ENCODE measurements at regions not wholly inside any gene's neighbourhood (a gene's known extent, or its start where the extent isn't known, plus 50 kb on each side); places are given as distances from the start of the nearest gene placed in this dataset.
"Not testable (repeated sequence)": the region's sequence is repeated elsewhere in the genome, so short reads cannot be mapped to it uniquely, and the experiment has no call there.

- TF ChIP-seq CTCF (IDR thresholded peaks at IDR 0.05; ENCODE audit: low read depth, low read length, missing control alignments) = no peak
- no peak for DNase-seq (ENCODE audit: low read depth)
- in situ Hi-C loops (cut with HindIII; ENCODE audit: low sequenced_read_pairs) = no loop called here
Observed at GRCh38 chr4:165569031-165569430, 190.2 kb downstream of the CPE start.

GRCh38 chr4:165571476-165571875, 192.7 kb downstream of the CPE start:
- DNase-seq (ENCODE audit: low read depth); in situ Hi-C loops (cut with HindIII; ENCODE audit: low sequenced_read_pairs); H3K4me3 ChIP-seq (ENCODE audit: low read depth, low read length): not testable (repeated sequence)

More at GRCh38 chr4:165569031-165569430, 190.2 kb downstream of the CPE start:
- H3K4me3 ChIP-seq (ENCODE audit: low read depth, low read length) = no peak overlapping the region

- peak; percentile 65 for DNase-seq (ENCODE audit: low read depth)
- in situ Hi-C loops (cut with HindIII; ENCODE audit: low sequenced_read_pairs) = loop anchor here (5.0 kb wide), 1 partner anchor 37 kb away; no protein-coding TSS in a partner anchor
- no peak overlapping the region for H3K4me3 ChIP-seq (ENCODE audit: low read depth, low read length)
Observed at GRCh38 chr4:165580351-165580905, 201.6 kb downstream of the CPE start.

GRCh38 chr4:165583341-165583740, 204.5 kb downstream of the CPE start:
- H3K4me3 ChIP-seq (ENCODE audit: low read depth, low read length) = no peak overlapping the region
- in situ Hi-C loops (cut with HindIII; ENCODE audit: low sequenced_read_pairs) = loop anchor here (5.0 kb wide), 1 partner anchor 34 kb away; no protein-coding TSS in a partner anchor
- TF ChIP-seq CTCF (IDR thresholded peaks at IDR 0.05; ENCODE audit: low read depth, low read length, missing control alignments) = no peak
- DNase-seq (ENCODE audit: low read depth) = no peak

More at GRCh38 chr4:165580351-165580905, 201.6 kb downstream of the CPE start:
- no peak for TF ChIP-seq CTCF (IDR thresholded peaks at IDR 0.05; ENCODE audit: low read depth, low read length, missing control alignments)

- in situ Hi-C loops (cut with HindIII; ENCODE audit: low sequenced_read_pairs) = loop anchor here (5.0 kb wide), 1 partner anchor 32 kb away; no protein-coding TSS in a partner anchor
- DNase-seq (ENCODE audit: low read depth) = no peak
- no peak overlapping the region for H3K4me3 ChIP-seq (ENCODE audit: low read depth, low read length)
- no peak for TF ChIP-seq CTCF (IDR thresholded peaks at IDR 0.05; ENCODE audit: low read depth, low read length, missing control alignments)
Observed at GRCh38 chr4:165584916-165585315, 206.1 kb downstream of the CPE start.

- no peak overlapping the region for H3K4me3 ChIP-seq (ENCODE audit: low read depth, low read length)
- no peak for DNase-seq (ENCODE audit: low read depth)
- in situ Hi-C loops (cut with HindIII; ENCODE audit: low sequenced_read_pairs) = no loop called here
- no peak for TF ChIP-seq CTCF (IDR thresholded peaks at IDR 0.05; ENCODE audit: low read depth, low read length, missing control alignments)
Observed at GRCh38 chr4:165588534-165589315, 209.9 kb downstream of the CPE start.

- DNase-seq (ENCODE audit: low read depth) = peak; percentile 78
- H3K4me3 ChIP-seq (ENCODE audit: low read depth, low read length) = no peak overlapping the region
- TF ChIP-seq CTCF (IDR thresholded peaks at IDR 0.05; ENCODE audit: low read depth, low read length, missing control alignments) = no peak
- in situ Hi-C loops (cut with HindIII; ENCODE audit: low sequenced_read_pairs) = no loop called here
Observed at GRCh38 chr4:165592386-165592785, 213.6 kb downstream of the CPE start.
